ENCODE measurements at regions not wholly inside any gene's neighbourhood (a gene's known extent, or its start where the extent isn't known, plus 50 kb on each side); places are given as distances from the start of the nearest gene placed in this dataset.

- no peak overlapping the region for H3K4me3 Mint-ChIP-seq
- H3K9me3 Mint-ChIP-seq, result no peaks in the 10 kb centered on the region
- no peak for DNase-seq (ENCODE audit: low spot score)
- H3K36me3 Mint-ChIP-seq (ENCODE audit: low read depth), result no peaks in the 10 kb centered on the region
- H3K27ac Mint-ChIP-seq, result no peak overlapping the region
- H3K4me1 Mint-ChIP-seq (ENCODE audit: low read depth), result no peaks in the 10 kb centered on the region
- H3K27me3 Mint-ChIP-seq (ENCODE audit: low read depth), result no peaks in the 10 kb centered on the region
These were observed 274.5 kb upstream of the LRIG3 start for GRCh38 chr12:59194794-59195193.

- H3K4me1 Mint-ChIP-seq (ENCODE audit: low read depth), result no peaks in the 10 kb centered on the region
These were observed 273.3 kb upstream of the LRIG3 start for GRCh38 chr12:59193476-59194050.

GRCh38 chr12:59191372-59191771, 271.1 kb upstream of the LRIG3 start:
- Mint-ChIP-seq H3K27ac (no peak overlapping the region), H3K27me3 (ENCODE audit: low read depth) (no peaks in the 10 kb centered on the region), H3K4me1 (ENCODE audit: low read depth) (no peaks in the 10 kb centered on the region), H3K9me3 (no peaks in the 10 kb centered on the region), H3K4me3 (no peak overlapping the region), H3K36me3 (ENCODE audit: low read depth) (no peaks in the 10 kb centered on the region)
- DNase-seq (ENCODE audit: low spot score), result no peak

More at GRCh38 chr12:59193476-59194050, 273.3 kb upstream of the LRIG3 start:
- H3K27me3 Mint-ChIP-seq (ENCODE audit: low read depth), result no peaks in the 10 kb centered on the region
- H3K36me3 Mint-ChIP-seq (ENCODE audit: low read depth), result no peaks in the 10 kb centered on the region
- DNase-seq (ENCODE audit: low spot score), result no peak
- no peaks in the 10 kb centered on the region for H3K9me3 Mint-ChIP-seq
- H3K27ac Mint-ChIP-seq, result no peak overlapping the region
- no peak overlapping the region for H3K4me3 Mint-ChIP-seq

- H3K27me3 Mint-ChIP-seq (ENCODE audit: low read depth), result peaks cover 4% of the 10 kb centered on the region
These were observed 266.1 kb upstream of the LRIG3 start for GRCh38 chr12:59186451-59186850.

GRCh38 chr12:59185295-59185694, 265.0 kb upstream of the LRIG3 start:
- H3K27ac Mint-ChIP-seq, result no peak overlapping the region
- no peaks in the 10 kb centered on the region for H3K9me3 Mint-ChIP-seq
- no peaks in the 10 kb centered on the region for H3K36me3 Mint-ChIP-seq (ENCODE audit: low read depth)
- H3K27me3 Mint-ChIP-seq (ENCODE audit: low read depth), result peaks cover 4% of the 10 kb centered on the region
- no peak overlapping the region for H3K4me3 Mint-ChIP-seq
- no peak for DNase-seq (ENCODE audit: low spot score)
- H3K4me1 Mint-ChIP-seq (ENCODE audit: low read depth), result no peaks in the 10 kb centered on the region

More at GRCh38 chr12:59186451-59186850, 266.1 kb upstream of the LRIG3 start:
- Mint-ChIP-seq H3K9me3 (no peaks in the 10 kb centered on the region), H3K27ac (no peak overlapping the region), H3K4me1 (ENCODE audit: low read depth) (no peaks in the 10 kb centered on the region), H3K4me3 (no peak overlapping the region), H3K36me3 (ENCODE audit: low read depth) (no peaks in the 10 kb centered on the region)
- no peak for DNase-seq (ENCODE audit: low spot score)

GRCh38 chr12:59182658-59183455, 262.6 kb upstream of the LRIG3 start:
- no peak for DNase-seq (ENCODE audit: low spot score)
- H3K4me1 Mint-ChIP-seq (ENCODE audit: low read depth), result no peaks in the 10 kb centered on the region
- no peak overlapping the region for H3K27ac Mint-ChIP-seq
- H3K36me3 Mint-ChIP-seq (ENCODE audit: low read depth), result no peaks in the 10 kb centered on the region
- H3K4me3 Mint-ChIP-seq, result no peak overlapping the region
- H3K27me3 Mint-ChIP-seq (ENCODE audit: low read depth), result peaks cover 4% of the 10 kb centered on the region
- H3K9me3 Mint-ChIP-seq, result no peaks in the 10 kb centered on the region

GRCh38 chr12:59182191-59182590, 261.9 kb upstream of the LRIG3 start:
- peak; percentile 17 for DNase-seq (ENCODE audit: low spot score)
- Mint-ChIP-seq H3K27me3 (ENCODE audit: low read depth) (peaks cover 4% of the 10 kb centered on the region), H3K4me3 (no peak overlapping the region), H3K36me3 (ENCODE audit: low read depth) (no peaks in the 10 kb centered on the region), H3K9me3 (no peaks in the 10 kb centered on the region), H3K27ac (no peak overlapping the region), H3K4me1 (ENCODE audit: low read depth) (no peaks in the 10 kb centered on the region)

- DNase-seq (ENCODE audit: low spot score), result no peak
- H3K27me3 Mint-ChIP-seq (ENCODE audit: low read depth), result peaks cover 4% of the 10 kb centered on the region
- H3K4me1 Mint-ChIP-seq (ENCODE audit: low read depth), result no peaks in the 10 kb centered on the region
- no peak overlapping the region for H3K4me3 Mint-ChIP-seq
- H3K27ac Mint-ChIP-seq, result no peak overlapping the region
- no peaks in the 10 kb centered on the region for H3K9me3 Mint-ChIP-seq
- H3K36me3 Mint-ChIP-seq (ENCODE audit: low read depth), result no peaks in the 10 kb centered on the region
These were observed 261.0 kb upstream of the LRIG3 start for GRCh38 chr12:59181196-59181777.

- H3K9me3 Mint-ChIP-seq, result no peaks in the 10 kb centered on the region
These were observed 258.9 kb upstream of the LRIG3 start for GRCh38 chr12:59179231-59179630.

GRCh38 chr12:59173695-59174094, 253.4 kb upstream of the LRIG3 start:
- H3K4me3 Mint-ChIP-seq, result no peak overlapping the region
- H3K36me3 Mint-ChIP-seq (ENCODE audit: low read depth), result no peaks in the 10 kb centered on the region
- H3K27me3 Mint-ChIP-seq (ENCODE audit: low read depth), result no peaks in the 10 kb centered on the region
- no peaks in the 10 kb centered on the region for H3K4me1 Mint-ChIP-seq (ENCODE audit: low read depth)
- no peak overlapping the region for H3K27ac Mint-ChIP-seq
- H3K9me3 Mint-ChIP-seq, result no peaks in the 10 kb centered on the region
- DNase-seq (ENCODE audit: low spot score), result no peak

More at GRCh38 chr12:59179231-59179630, 258.9 kb upstream of the LRIG3 start:
- no peaks in the 10 kb centered on the region for H3K4me1 Mint-ChIP-seq (ENCODE audit: low read depth)
- no peak overlapping the region for H3K27ac Mint-ChIP-seq
- no peaks in the 10 kb centered on the region for H3K36me3 Mint-ChIP-seq (ENCODE audit: low read depth)
- no peak for DNase-seq (ENCODE audit: low spot score)
- H3K27me3 Mint-ChIP-seq (ENCODE audit: low read depth), result no peaks in the 10 kb centered on the region
- H3K4me3 Mint-ChIP-seq, result no peak overlapping the region

GRCh38 chr12:59168647-59169046, 248.3 kb upstream of the LRIG3 start:
- H3K9me3 Mint-ChIP-seq, result no peaks in the 10 kb centered on the region

GRCh38 chr12:59166457-59166856, 246.2 kb upstream of the LRIG3 start:
- H3K4me1 Mint-ChIP-seq (ENCODE audit: low read depth), result no peaks in the 10 kb centered on the region
- H3K4me3 Mint-ChIP-seq, result no peak overlapping the region
- H3K27ac Mint-ChIP-seq, result no peak overlapping the region
- no peaks in the 10 kb centered on the region for H3K9me3 Mint-ChIP-seq
- DNase-seq (ENCODE audit: low spot score), result no peak
- H3K27me3 Mint-ChIP-seq (ENCODE audit: low read depth), result no peaks in the 10 kb centered on the region
- H3K36me3 Mint-ChIP-seq (ENCODE audit: low read depth), result no peaks in the 10 kb centered on the region

More at GRCh38 chr12:59168647-59169046, 248.3 kb upstream of the LRIG3 start:
- Mint-ChIP-seq H3K27ac (no peak overlapping the region), H3K27me3 (ENCODE audit: low read depth) (no peaks in the 10 kb centered on the region), H3K36me3 (ENCODE audit: low read depth) (no peaks in the 10 kb centered on the region), H3K4me3 (no peak overlapping the region), H3K4me1 (ENCODE audit: low read depth) (no peaks in the 10 kb centered on the region)
- no peak for DNase-seq (ENCODE audit: low spot score)

GRCh38 chr12:59164991-59165718, 244.9 kb upstream of the LRIG3 start:
- Mint-ChIP-seq H3K9me3 (no peaks in the 10 kb centered on the region), H3K36me3 (ENCODE audit: low read depth) (no peaks in the 10 kb centered on the region), H3K4me3 (no peak overlapping the region), H3K4me1 (ENCODE audit: low read depth) (no peaks in the 10 kb centered on the region), H3K27ac (no peak overlapping the region), H3K27me3 (ENCODE audit: low read depth) (no peaks in the 10 kb centered on the region)
- no peak for DNase-seq (ENCODE audit: low spot score)

GRCh38 chr12:59164226-59164625, 243.9 kb upstream of the LRIG3 start:
- Mint-ChIP-seq H3K4me3 (no peak overlapping the region), H3K27ac (no peak overlapping the region), H3K4me1 (ENCODE audit: low read depth) (no peaks in the 10 kb centered on the region), H3K9me3 (no peaks in the 10 kb centered on the region), H3K36me3 (ENCODE audit: low read depth) (no peaks in the 10 kb centered on the region), H3K27me3 (ENCODE audit: low read depth) (no peaks in the 10 kb centered on the region)
- DNase-seq (ENCODE audit: low spot score), result no peak

All from T-helper 2 cell treated with Interferon-gamma antibody and Interleukin-4, amounts not matched to agents 5 μg/mL and 100 μg/mL, for 36 hours (primary cell).